Ascending aorta (tissue), 2 donors: ENCODE measurements at regions not wholly inside any gene's neighbourhood (a gene's known extent, or its start where the extent isn't known, plus 50 kb on each side); places are given as distances from the start of the nearest gene placed in this dataset.

ENCODE experiments used
- DNase-seq, 2 donors: peaks; one replicate each; pipeline ENCODE4 v3.0.0-alpha.2; 2019; ENCODE audit warnings: low spot score in 2 of 2
- H3K27ac ChIP-seq, 2 donors: fragments of 200-600 bp; sonication (generic); one replicate each; pipeline ENCODE4 v1.5.1; 2016 to 2017; ENCODE audit warnings: mild to moderate bottlenecking in 1 of 2
- H3K27me3 ChIP-seq: fragments of 200-600 bp; sonication (generic); one replicate; pipeline ENCODE4 v1.5.1; 2017
- H3K36me3 ChIP-seq, 2 donors: fragments of 200-600 bp; sonication (generic); one replicate each; pipeline ENCODE4 v1.5.1; 2016
- H3K4me1 ChIP-seq, 2 donors: fragments of 200-600 bp; sonication (generic); one replicate each; pipeline ENCODE4 v1.5.1; 2016 to 2017; ENCODE audit warnings: mild to moderate bottlenecking in 1 of 2
- H3K4me3 ChIP-seq, 2 donors: fragments of 200-600 bp; sonication (generic); one replicate each; pipeline ENCODE4 v1.5.1; 2016 to 2017; ENCODE audit warnings: mild to moderate bottlenecking in 1 of 2
- H3K9me3 ChIP-seq, 2 donors: fragments of 200-600 bp; sonication (generic); one replicate each; pipeline ENCODE4 v1.5.1; 2016
- CTCF ChIP-seq, 3 experiments: fragments of 200-600 bp in 2 of 3; fragments of 450-650 bp in 1 of 3; sonication (generic) in 2 of 3; IDR thresholded peaks; one replicate each; pipeline ENCODE4 v1.5.1; 2016 to 2019; ENCODE audit warnings: antibody characterized with exemption in 3 of 3, mild to moderate bottlenecking in 1 of 3, moderate library complexity in 1 of 3
- intact Hi-C: fragments of 100-400 bp; cut with DNase I; formaldehyde crosslinking; loops from one replicate; pipeline ENCODE4 v1.15.1; 2023

- no peak for TF ChIP-seq CTCF (IDR thresholded peaks at IDR 0.05)
- intact Hi-C loops = no loop called here
- DNase-seq = no peak
- Histone ChIP-seq H3K27me3 (no peaks in the 10 kb centered on the region), H3K4me1 (no peaks in the 10 kb centered on the region), H3K36me3 (no peaks in the 10 kb centered on the region), H3K4me3 (no peak overlapping the region), H3K9me3 (no peaks in the 10 kb centered on the region), H3K27ac (no peak overlapping the region)
Measured at GRCh38 chr9:105958587-105958986, 264.2 kb downstream of the TMEM38B start.

- no peaks in the 10 kb centered on the region for H3K4me1 ChIP-seq
- no peak for TF ChIP-seq CTCF (IDR thresholded peaks at IDR 0.05)
- DNase-seq = no peak
- H3K9me3 ChIP-seq = no peaks in the 10 kb centered on the region
- H3K4me3 ChIP-seq = no peak overlapping the region
- intact Hi-C loops = no loop called here
- H3K36me3 ChIP-seq = no peaks in the 10 kb centered on the region
- H3K27me3 ChIP-seq = no peaks in the 10 kb centered on the region
- H3K27ac ChIP-seq = no peak overlapping the region
Measured at GRCh38 chr9:105959531-105959930, 265.2 kb downstream of the TMEM38B start.

GRCh38 chr9:105963343-105964099, 269.2 kb downstream of the TMEM38B start:
- DNase-seq = no peak
- H3K27me3 ChIP-seq = no peaks in the 10 kb centered on the region
- H3K27ac ChIP-seq = no peak overlapping the region
- no peaks in the 10 kb centered on the region for H3K9me3 ChIP-seq
- intact Hi-C loops = no loop called here
- no peaks in the 10 kb centered on the region for H3K36me3 ChIP-seq
- H3K4me1 ChIP-seq = no peaks in the 10 kb centered on the region
- H3K4me3 ChIP-seq = no peak overlapping the region
- TF ChIP-seq CTCF (IDR thresholded peaks at IDR 0.05) = no peak

GRCh38 chr9:105964156-105964555, 269.8 kb downstream of the TMEM38B start:
- intact Hi-C loops = no loop called here
- no peak overlapping the region for H3K4me3 ChIP-seq

GRCh38 chr9:105966834-105967233, 272.5 kb downstream of the TMEM38B start:
- H3K4me3 ChIP-seq = no peak overlapping the region
- DNase-seq = no peak
- intact Hi-C loops = no loop called here
- H3K36me3 ChIP-seq = no peaks in the 10 kb centered on the region
- no peaks in the 10 kb centered on the region for H3K27me3 ChIP-seq
- H3K27ac ChIP-seq = no peak overlapping the region
- no peaks in the 10 kb centered on the region for H3K4me1 ChIP-seq
- TF ChIP-seq CTCF (IDR thresholded peaks at IDR 0.05) = no peak
- no peaks in the 10 kb centered on the region for H3K9me3 ChIP-seq

More at GRCh38 chr9:105964156-105964555, 269.8 kb downstream of the TMEM38B start:
- Histone ChIP-seq H3K27ac (no peak overlapping the region), H3K36me3 (no peaks in the 10 kb centered on the region), H3K27me3 (no peaks in the 10 kb centered on the region), H3K9me3 (no peaks in the 10 kb centered on the region), H3K4me1 (no peaks in the 10 kb centered on the region)
- TF ChIP-seq CTCF (IDR thresholded peaks at IDR 0.05) = no peak
- DNase-seq = no peak
